Activated CD4-positive, alpha-beta T cell treated with anti-CD3 and anti-CD28 coated beads, Interleukin-10, Interleukin-2, amounts not matched to agents 100 ng/mL and 50 ng/mL, durations not matched to agents 16 hours and 8 hours (primary cell): ENCODE measurements at regions not wholly inside any gene's neighbourhood (a gene's known extent, or its start where the extent isn't known, plus 50 kb on each side); places are given as distances from the start of the nearest gene placed in this dataset.
"Not testable (repeated sequence)": the region's sequence is repeated elsewhere in the genome, so short reads cannot be mapped to it uniquely, and the experiment has no call there.

Experiments used
- DNase-seq: peaks from one replicate; pipeline ENCODE4 v3.0.0-alpha.2; 2020

GRCh38 chr1:112105557-112105956, 116.1 kb upstream of the KCND3 start:
- no peak for DNase-seq

- DNase-seq, result peak; percentile 34
Measured at GRCh38 chr1:112110031-112110430, 120.6 kb upstream of the KCND3 start.

- no peak for DNase-seq
Measured at GRCh38 chr1:112111734-112112133, 122.3 kb upstream of the KCND3 start.

GRCh38 chr1:112114540-112114939, 125.1 kb upstream of the KCND3 start:
- DNase-seq, result peak; percentile 9

- no peak for DNase-seq
Measured at GRCh38 chr1:112126598-112126997, 137.1 kb upstream of the KCND3 start.

- not testable (repeated sequence) for DNase-seq
Measured at GRCh38 chr1:112127606-112128005, 138.1 kb upstream of the KCND3 start.

- no peak for DNase-seq
Measured at GRCh38 chr1:112133487-112133886, 144.0 kb upstream of the KCND3 start.

- DNase-seq, result no peak
Measured at GRCh38 chr1:112140743-112141142, 151.3 kb upstream of the KCND3 start.

GRCh38 chr1:112141301-112141700, 151.8 kb upstream of the KCND3 start:
- no peak for DNase-seq

- no peak for DNase-seq
Measured at GRCh38 chr1:112141923-112142322, 152.5 kb upstream of the KCND3 start.

GRCh38 chr1:112143871-112144441, 154.5 kb upstream of the KCND3 start:
- no peak for DNase-seq

GRCh38 chr1:112144733-112145426, 155.4 kb upstream of the KCND3 start:
- no peak for DNase-seq

- no peak for DNase-seq
Measured at GRCh38 chr1:112146201-112146715, 156.8 kb upstream of the KCND3 start.

- not testable (repeated sequence) for DNase-seq
Measured at GRCh38 chr1:112160214-112160613, 170.7 kb upstream of the KCND3 start.

- DNase-seq, result no peak
Measured at GRCh38 chr1:112165375-112165774, 175.9 kb upstream of the KCND3 start.

- DNase-seq, result no peak
Measured at GRCh38 chr1:112169517-112169916, 180.0 kb upstream of the KCND3 start.

GRCh38 chr1:112172294-112172882, 182.9 kb upstream of the KCND3 start:
- no peak for DNase-seq

GRCh38 chr1:112177314-112177713, 187.8 kb upstream of the KCND3 start:
- no peak for DNase-seq

GRCh38 chr1:112188611-112189010, 199.1 kb upstream of the KCND3 start:
- no peak for DNase-seq

GRCh38 chr1:112196008-112196588, 199.9 kb upstream of the CTTNBP2NL start:
- no peak for DNase-seq

GRCh38 chr1:112196731-112197130, 199.3 kb upstream of the CTTNBP2NL start:
- no peak for DNase-seq

- no peak for DNase-seq
Measured at GRCh38 chr1:112209493-112209892, 186.5 kb upstream of the CTTNBP2NL start.

- DNase-seq, result no peak
Measured at GRCh38 chr1:112219267-112219666, 176.7 kb upstream of the CTTNBP2NL start.

- DNase-seq, result no peak
Measured at GRCh38 chr1:112230232-112230631, 165.8 kb upstream of the CTTNBP2NL start.
